Fibroblast of lung (primary cell): ENCODE measurements at regions not wholly inside any gene's neighbourhood (a gene's known extent, or its start where the extent isn't known, plus 50 kb on each side); places are given as distances from the start of the nearest gene placed in this dataset.

Experiments used
- EZH2 ChIP-seq: IDR thresholded peaks from 2 replicates; pipeline ENCODE4 v1.5.1; 2012; ENCODE audit warnings: low read length, control low read depth, mild to moderate bottlenecking; ENCODE audit errors: missing control alignments
- TF ChIP-seq, protein P1 (sequence below), 2 donors: IDR thresholded peaks in 1 of 2; conservative IDR thresholded peaks in 1 of 2; 1 replicate in 1 of 2; 2 replicates in 1 of 2; pipeline ENCODE4 v1.5.1; 2011 to 2012; ENCODE audit warnings: low read length in 2 of 2, control low read depth in 1 of 2, inconsistent platforms in 1 of 2, low read depth in 1 of 2, mild to moderate bottlenecking in 1 of 2

DNA sequence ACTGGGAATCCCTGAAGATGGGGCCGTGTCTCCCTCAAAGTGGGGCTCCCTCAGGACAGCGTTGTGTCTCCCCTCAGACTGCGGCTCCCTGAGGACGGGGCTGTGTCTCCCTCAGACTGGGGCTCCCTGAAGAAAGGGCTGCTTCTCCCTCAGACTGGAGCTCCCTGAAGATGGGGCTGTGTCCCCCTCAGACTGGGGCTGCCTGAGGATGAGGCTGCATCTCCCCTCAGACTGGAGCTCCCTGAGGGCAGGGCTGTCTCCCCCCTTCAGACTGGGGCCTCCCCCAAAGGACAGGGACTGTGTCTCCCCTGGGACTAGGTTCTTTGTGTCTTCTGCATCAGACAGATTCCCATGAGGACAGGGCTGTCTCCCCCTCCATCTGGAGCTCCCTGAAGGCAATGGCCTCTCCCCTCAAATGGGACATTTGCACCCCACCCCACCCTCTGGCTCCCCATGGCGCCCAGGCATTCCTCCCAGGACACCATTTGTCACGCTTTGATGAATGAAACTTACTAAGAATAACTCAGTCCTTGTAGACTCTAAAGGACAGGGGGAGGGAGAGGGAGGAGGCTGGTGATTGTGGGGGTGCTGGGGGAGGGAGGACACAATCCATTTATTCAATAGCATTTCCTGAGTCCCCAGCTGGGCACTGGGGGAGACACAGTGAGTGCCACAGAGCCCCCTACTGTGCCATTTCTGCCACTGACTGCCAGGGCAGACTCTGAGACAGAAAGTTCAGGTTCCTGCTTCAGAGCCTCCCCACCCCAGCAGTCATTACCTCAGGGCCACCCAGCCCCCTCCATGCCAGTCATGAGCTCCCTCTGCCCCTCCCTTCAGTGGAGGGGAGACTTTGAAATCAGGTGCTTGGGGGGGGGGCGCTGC lies 122.4 kb downstream of the MRPL14 start:
- TF ChIP-seq, protein P1, sequence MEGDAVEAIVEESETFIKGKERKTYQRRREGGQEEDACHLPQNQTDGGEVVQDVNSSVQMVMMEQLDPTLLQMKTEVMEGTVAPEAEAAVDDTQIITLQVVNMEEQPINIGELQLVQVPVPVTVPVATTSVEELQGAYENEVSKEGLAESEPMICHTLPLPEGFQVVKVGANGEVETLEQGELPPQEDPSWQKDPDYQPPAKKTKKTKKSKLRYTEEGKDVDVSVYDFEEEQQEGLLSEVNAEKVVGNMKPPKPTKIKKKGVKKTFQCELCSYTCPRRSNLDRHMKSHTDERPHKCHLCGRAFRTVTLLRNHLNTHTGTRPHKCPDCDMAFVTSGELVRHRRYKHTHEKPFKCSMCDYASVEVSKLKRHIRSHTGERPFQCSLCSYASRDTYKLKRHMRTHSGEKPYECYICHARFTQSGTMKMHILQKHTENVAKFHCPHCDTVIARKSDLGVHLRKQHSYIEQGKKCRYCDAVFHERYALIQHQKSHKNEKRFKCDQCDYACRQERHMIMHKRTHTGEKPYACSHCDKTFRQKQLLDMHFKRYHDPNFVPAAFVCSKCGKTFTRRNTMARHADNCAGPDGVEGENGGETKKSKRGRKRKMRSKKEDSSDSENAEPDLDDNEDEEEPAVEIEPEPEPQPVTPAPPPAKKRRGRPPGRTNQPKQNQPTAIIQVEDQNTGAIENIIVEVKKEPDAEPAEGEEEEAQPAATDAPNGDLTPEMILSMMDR (conservative IDR thresholded peaks at IDR 0.05 in 1 of 2, IDR thresholded peaks at IDR 0.05 in 1 of 2; ENCODE audit: low read depth in 1 of 2, low read length in 2 of 2) = peak in 1 of 2 donors; percentile 27
- TF ChIP-seq EZH2 = no peak
